B cell (primary cell): ENCODE measurements at regions not wholly inside any gene's neighbourhood (a gene's known extent, or its start where the extent isn't known, plus 50 kb on each side); places are given as distances from the start of the nearest gene placed in this dataset.

Source experiments
- EZH2 ChIP-seq: IDR thresholded peaks from 2 replicates; pipeline ENCODE4 v1.6.1; 2012; ENCODE audit warnings: borderline replicate concordance, low read depth, mild to moderate bottlenecking, moderate library complexity, low read length; ENCODE audit not compliant: insufficient read depth, poor library complexity, severe bottlenecking
- TF ChIP-seq, protein P1 (sequence below): fragments of 200-600 bp; IDR thresholded peaks from one replicate; pipeline ENCODE4 v1.8.0; 2022; ENCODE audit warnings: antibody characterized with exemption, mild to moderate bottlenecking

DNA sequence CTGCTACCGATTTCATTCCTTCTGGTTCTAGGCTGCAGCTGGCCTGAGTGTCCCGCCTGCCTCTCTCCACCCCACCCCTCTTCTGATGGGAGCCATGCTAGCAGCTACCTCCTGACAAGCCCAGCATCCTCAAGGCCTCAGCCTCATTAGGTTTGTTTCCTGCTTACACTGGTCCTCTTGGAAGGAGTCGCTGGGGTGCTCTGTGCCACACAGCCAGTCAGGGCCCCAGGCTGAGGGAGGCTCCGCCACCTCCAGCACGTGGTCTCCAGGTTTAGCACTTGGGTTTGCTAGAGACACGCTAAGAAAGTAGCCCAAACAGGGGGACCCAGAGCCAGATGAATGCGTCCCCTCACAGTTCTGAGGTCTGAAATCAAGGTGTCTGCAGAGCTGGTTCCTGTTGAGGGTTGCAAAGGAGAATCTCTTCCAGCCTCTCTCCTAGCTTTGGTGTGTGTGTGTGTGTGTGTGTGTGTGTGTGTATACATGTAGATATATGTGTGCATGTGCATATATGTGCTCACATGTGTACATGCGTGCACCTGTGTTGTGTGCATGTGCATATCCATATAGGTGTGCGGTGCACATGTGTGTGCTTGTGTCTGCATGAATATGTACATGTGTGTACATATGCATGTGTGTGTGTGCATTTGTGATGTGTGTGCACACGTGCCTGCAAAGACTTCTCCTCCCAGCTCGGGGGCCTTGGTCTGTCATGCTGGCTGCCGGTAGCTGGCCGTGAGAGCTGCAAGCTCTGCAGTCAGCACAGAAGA lies 301.1 kb upstream of the AJAP1 start:
- TF ChIP-seq, protein P1, sequence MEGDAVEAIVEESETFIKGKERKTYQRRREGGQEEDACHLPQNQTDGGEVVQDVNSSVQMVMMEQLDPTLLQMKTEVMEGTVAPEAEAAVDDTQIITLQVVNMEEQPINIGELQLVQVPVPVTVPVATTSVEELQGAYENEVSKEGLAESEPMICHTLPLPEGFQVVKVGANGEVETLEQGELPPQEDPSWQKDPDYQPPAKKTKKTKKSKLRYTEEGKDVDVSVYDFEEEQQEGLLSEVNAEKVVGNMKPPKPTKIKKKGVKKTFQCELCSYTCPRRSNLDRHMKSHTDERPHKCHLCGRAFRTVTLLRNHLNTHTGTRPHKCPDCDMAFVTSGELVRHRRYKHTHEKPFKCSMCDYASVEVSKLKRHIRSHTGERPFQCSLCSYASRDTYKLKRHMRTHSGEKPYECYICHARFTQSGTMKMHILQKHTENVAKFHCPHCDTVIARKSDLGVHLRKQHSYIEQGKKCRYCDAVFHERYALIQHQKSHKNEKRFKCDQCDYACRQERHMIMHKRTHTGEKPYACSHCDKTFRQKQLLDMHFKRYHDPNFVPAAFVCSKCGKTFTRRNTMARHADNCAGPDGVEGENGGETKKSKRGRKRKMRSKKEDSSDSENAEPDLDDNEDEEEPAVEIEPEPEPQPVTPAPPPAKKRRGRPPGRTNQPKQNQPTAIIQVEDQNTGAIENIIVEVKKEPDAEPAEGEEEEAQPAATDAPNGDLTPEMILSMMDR: no peak
- no peak for TF ChIP-seq EZH2
